HepG2 (cell line): ENCODE measurements at regions not wholly inside any gene's neighbourhood (a gene's known extent, or its start where the extent isn't known, plus 50 kb on each side); places are given as distances from the start of the nearest gene placed in this dataset.
A peak's percentile ranks its signal among the peaks of the same experiment; 100 is the strongest.

ENCODE experiments used
- ATAC-seq: fragments of 200-7000 bp; cut with Tn5 transposase; 3 replicates; pipeline ENCODE4 v1.9.1; 2020; ENCODE audit warnings: mild to moderate bottlenecking, moderate library complexity
- BruUV-seq: library from RNA; stranded (reverse); fragments of 400-500 nt; replicated peaks from 2 replicates; lab custom pipeline; 2021; lab: Mats Ljungman, UMichigan
- CTCF ChIA-PET: fragments of 300-600 bp; formaldehyde crosslinking; extraction: SDS; loops from one replicate; lab custom pipeline; 2021; ENCODE audit warnings: low total read pairs, inconsistent platforms, low intra/inter-chr PET ratio; lab: Yijun Ruan, JAX
- POLR2A ChIA-PET: fragments of 350-600 bp; sonication (Branson Sonifier 250); formaldehyde crosslinking; loops from one replicate; lab custom pipeline; 2020; ENCODE audit warnings: antibody characterized with exemption, inconsistent platforms; lab: Yijun Ruan, JAX
- DNase-seq: peaks from one replicate; pipeline ENCODE4 v3.0.0-alpha.2; 2015; ENCODE audit warnings: low spot score
- FAIRE-seq: peaks from 3 replicates; lab custom pipeline; 2011; peaks lifted over from hg19 to GRCh38; lab: Jason Lieb, UNC
- H2AFZ ChIP-seq: one replicate; pipeline ENCODE4 v1.6.1; 2011; ENCODE audit warnings: low read length, inconsistent platforms
- H3K27ac ChIP-seq: fragments of 300-600 bp; 3 replicates; pipeline ENCODE4 v1.8.0; 2011; ENCODE audit warnings: mixed run types, mild to moderate bottlenecking, mixed read lengths, low read length, inconsistent platforms; ENCODE audit not compliant: insufficient read depth; ENCODE audit errors: extremely low read length
- H3K27me3 ChIP-seq, 2 experiments: fragments of 200-600 bp in 1 of 2; 2 replicates in 1 of 2; 3 replicates in 1 of 2; pipeline versions ENCODE4 v1.6.0 to v1.8.0; 2011; ENCODE audit warnings: low read length in 2 of 2, mild to moderate bottlenecking in 2 of 2, moderate library complexity in 2 of 2, inconsistent platforms in 1 of 2; ENCODE audit not compliant: insufficient read depth in 2 of 2, control insufficient read depth in 1 of 2
- H3K36me3 ChIP-seq, 2 experiments: fragments of 200-600 bp in 1 of 2; replicated peaks in 1 of 2; 2 replicates in 1 of 2; 3 replicates in 1 of 2; pipeline versions ENCODE4 v1.5.1 to v1.8.0; 2011; ENCODE audit warnings: low read length in 2 of 2, inconsistent platforms in 1 of 2; ENCODE audit not compliant: insufficient read depth in 2 of 2, control insufficient read depth in 1 of 2
- H3K4me1 ChIP-seq: 2 replicates; pipeline ENCODE4 v1.5.1; 2012; ENCODE audit warnings: low read length, inconsistent platforms; ENCODE audit not compliant: insufficient read depth
- H3K4me2 ChIP-seq: 2 replicates; pipeline ENCODE4 v1.6.0; 2011; ENCODE audit warnings: low read depth, low read length, inconsistent platforms
- H3K4me3 ChIP-seq, 3 experiments: fragments of 200-600 bp in 1 of 3; sonication (generic), shearing (Covaris generic) in 1 of 3; replicated peaks in 1 of 3; 2 replicates each; pipeline ENCODE4 v1.5.1; 2011 to 2016; ENCODE audit warnings: low read length in 3 of 3, inconsistent platforms in 2 of 3, low read depth in 2 of 3, mild to moderate bottlenecking in 2 of 3, control low read depth in 1 of 3, mixed read lengths in 1 of 3; ENCODE audit not compliant: insufficient read depth in 1 of 3
- H3K79me2 ChIP-seq: one replicate; pipeline ENCODE4 v1.6.1; 2011; ENCODE audit warnings: low read length, inconsistent platforms; ENCODE audit not compliant: insufficient read depth
- H3K9ac ChIP-seq: 2 replicates; pipeline ENCODE4 v1.6.0; 2011; ENCODE audit warnings: mild to moderate bottlenecking, low read depth, low read length, inconsistent platforms; ENCODE audit not compliant: insufficient read depth
- H3K9me3 ChIP-seq: 2 replicates; pipeline ENCODE4 v1.5.1; 2012; ENCODE audit warnings: mild to moderate bottlenecking, low read length
- H4K20me1 ChIP-seq: 2 replicates; pipeline ENCODE4 v1.6.0; 2011; ENCODE audit warnings: inconsistent platforms, mild to moderate bottlenecking, low read length, moderate library complexity; ENCODE audit not compliant: insufficient read depth
- ATAD3A ChIP-seq: sonication (generic); formaldehyde crosslinking; IDR thresholded peaks from 2 replicates; pipeline ENCODE4 v1.4.0; 2020; ENCODE audit warnings: missing genetic modification reagents
- FOSL2 ChIP-seq: sonication (generic); formaldehyde crosslinking; IDR thresholded peaks from 2 replicates; pipeline ENCODE4 v1.4.0; 2020; ENCODE audit warnings: missing genetic modification reagents
- MBD4 ChIP-seq: IDR thresholded peaks from 2 replicates; pipeline ENCODE4 v1.6.1; 2012; ENCODE audit warnings: low read length, inconsistent platforms, borderline replicate concordance
- MED1 ChIP-seq: sonication (generic); formaldehyde crosslinking; IDR thresholded peaks from 2 replicates; pipeline ENCODE4 v1.4.0; 2020; ENCODE audit warnings: missing genetic modification reagents
- RAD51 ChIP-seq: fragments of 450-650 bp; IDR thresholded peaks from 2 replicates; pipeline ENCODE4 v1.6.1; 2016; ENCODE audit warnings: borderline replicate concordance
- RXRA ChIP-seq: sonication (generic); formaldehyde crosslinking; IDR thresholded peaks from 2 replicates; pipeline ENCODE4 v1.5.1; 2020; ENCODE audit warnings: missing genetic modification reagents
- TBX3 ChIP-seq: fragments of 450-650 bp; IDR thresholded peaks from 2 replicates; pipeline ENCODE4 v1.6.1; 2017; ENCODE audit warnings: antibody characterized with exemption, mild to moderate bottlenecking, inconsistent platforms, borderline replicate concordance
- ZNF235 ChIP-seq: sonication (generic); formaldehyde crosslinking; IDR thresholded peaks from 2 replicates; pipeline ENCODE4 v1.8.1; 2023; ENCODE audit warnings: mild to moderate bottlenecking, missing genetic modification reagents, borderline replicate concordance
- ZNF446 ChIP-seq: sonication (generic); formaldehyde crosslinking; IDR thresholded peaks from 2 replicates; pipeline ENCODE4 v1.5.0; 2020; ENCODE audit warnings: mild to moderate bottlenecking, missing genetic modification reagents
- WGBS: methylation state at CpG from one replicate; pipeline ENCODE4 v1.1.6; 2017; ENCODE audit warnings: low lambda C conversion rate; 5-methylcytosine and 5-hydroxymethylcytosine counted together
- in situ Hi-C: cut with HindIII; loops from 2 replicates; pipeline ENCODE4 v1.10.0; 2017; ENCODE audit warnings: low pct_unique_long_range_greater_than_20kb; ENCODE audit not compliant: extremely low pct_ligation_motif_present
- intact Hi-C: fragments of 100-400 bp; cut with micrococcal nuclease; formaldehyde crosslinking; loops from one replicate; pipeline ENCODE4 v1.10.0; 2022; ENCODE audit not compliant: unreplicated experiment
- TF ChIP-seq, protein P1 (sequence below): sonication (generic); formaldehyde crosslinking; IDR thresholded peaks from 2 replicates; pipeline ENCODE4 v1.8.1; 2023; ENCODE audit warnings: mild to moderate bottlenecking, missing genetic modification reagents
- TF ChIP-seq, protein P2 (sequence below): sonication (generic); formaldehyde crosslinking; IDR thresholded peaks from 2 replicates; pipeline ENCODE4 v1.4.0; 2020; ENCODE audit warnings: mild to moderate bottlenecking, missing genetic modification reagents
- TF ChIP-seq, protein P3 (sequence below): sonication (generic); formaldehyde crosslinking; IDR thresholded peaks from 2 replicates; pipeline ENCODE4 v1.9.0; 2022; ENCODE audit warnings: missing genetic modification reagents, mild to moderate bottlenecking, borderline replicate concordance

- ATAC-seq: no peak
- CTCF ChIA-PET: no interaction called here
- no TSS peak for BruUV-seq
- POLR2A ChIA-PET: no interaction called here
- no peak for FAIRE-seq
- in situ Hi-C loops (no loop called here), intact Hi-C loops (no loop called here)
- no peak for DNase-seq
- TF ChIP-seq MED1 (CRISPR knock-in tag) (no peak), RAD51 (peak; percentile 29; the same call in 1 of the 2 replicates)
- no peaks in the 10 kb centered on the region for H3K27me3 ChIP-seq
- H3K4me3 ChIP-seq: no peak overlapping the region
- H3K9me3 ChIP-seq: no peaks in the 10 kb centered on the region
- H2AFZ ChIP-seq: no peak overlapping the region
- H3K4me2 ChIP-seq: no peak overlapping the region
- 0% methylated on average over 6 of the region's 6 CpGs for WGBS
- no peaks in the 10 kb centered on the region for H3K79me2 ChIP-seq
- no peak overlapping the region for H3K9ac ChIP-seq
- H4K20me1 ChIP-seq: no peaks in the 10 kb centered on the region
- no peak overlapping the region for H3K27ac ChIP-seq
- H3K4me1 ChIP-seq: no peaks in the 10 kb centered on the region
- no peaks in the 10 kb centered on the region for H3K36me3 ChIP-seq
Observed at GRCh38 chr13:107252021-107252420, 684.1 kb upstream of the ARGLU1 start.

- POLR2A ChIA-PET: no interaction called here
- Histone ChIP-seq H3K27me3 (no peaks in the 10 kb centered on the region), H2AFZ (no peak overlapping the region), H3K4me3 (no peak overlapping the region), H3K4me1 (no peaks in the 10 kb centered on the region), H3K27ac (no peak overlapping the region), H3K36me3 (no peaks in the 10 kb centered on the region), H3K79me2 (no peaks in the 10 kb centered on the region)
- in situ Hi-C loops: no loop called here
- ATAC-seq: no peak
- whole genome bisulfite sequencing: 1% methylated on average over 4 of the region's 4 CpGs
- no peak for TF ChIP-seq FOSL2 (CRISPR knock-in tag)
- TF ChIP-seq, protein P1, sequence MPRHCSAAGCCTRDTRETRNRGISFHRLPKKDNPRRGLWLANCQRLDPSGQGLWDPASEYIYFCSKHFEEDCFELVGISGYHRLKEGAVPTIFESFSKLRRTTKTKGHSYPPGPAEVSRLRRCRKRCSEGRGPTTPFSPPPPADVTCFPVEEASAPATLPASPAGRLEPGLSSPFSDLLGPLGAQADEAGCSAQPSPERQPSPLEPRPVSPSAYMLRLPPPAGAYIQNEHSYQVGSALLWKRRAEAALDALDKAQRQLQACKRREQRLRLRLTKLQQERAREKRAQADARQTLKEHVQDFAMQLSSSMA: no peak
- TF ChIP-seq, protein P2, sequence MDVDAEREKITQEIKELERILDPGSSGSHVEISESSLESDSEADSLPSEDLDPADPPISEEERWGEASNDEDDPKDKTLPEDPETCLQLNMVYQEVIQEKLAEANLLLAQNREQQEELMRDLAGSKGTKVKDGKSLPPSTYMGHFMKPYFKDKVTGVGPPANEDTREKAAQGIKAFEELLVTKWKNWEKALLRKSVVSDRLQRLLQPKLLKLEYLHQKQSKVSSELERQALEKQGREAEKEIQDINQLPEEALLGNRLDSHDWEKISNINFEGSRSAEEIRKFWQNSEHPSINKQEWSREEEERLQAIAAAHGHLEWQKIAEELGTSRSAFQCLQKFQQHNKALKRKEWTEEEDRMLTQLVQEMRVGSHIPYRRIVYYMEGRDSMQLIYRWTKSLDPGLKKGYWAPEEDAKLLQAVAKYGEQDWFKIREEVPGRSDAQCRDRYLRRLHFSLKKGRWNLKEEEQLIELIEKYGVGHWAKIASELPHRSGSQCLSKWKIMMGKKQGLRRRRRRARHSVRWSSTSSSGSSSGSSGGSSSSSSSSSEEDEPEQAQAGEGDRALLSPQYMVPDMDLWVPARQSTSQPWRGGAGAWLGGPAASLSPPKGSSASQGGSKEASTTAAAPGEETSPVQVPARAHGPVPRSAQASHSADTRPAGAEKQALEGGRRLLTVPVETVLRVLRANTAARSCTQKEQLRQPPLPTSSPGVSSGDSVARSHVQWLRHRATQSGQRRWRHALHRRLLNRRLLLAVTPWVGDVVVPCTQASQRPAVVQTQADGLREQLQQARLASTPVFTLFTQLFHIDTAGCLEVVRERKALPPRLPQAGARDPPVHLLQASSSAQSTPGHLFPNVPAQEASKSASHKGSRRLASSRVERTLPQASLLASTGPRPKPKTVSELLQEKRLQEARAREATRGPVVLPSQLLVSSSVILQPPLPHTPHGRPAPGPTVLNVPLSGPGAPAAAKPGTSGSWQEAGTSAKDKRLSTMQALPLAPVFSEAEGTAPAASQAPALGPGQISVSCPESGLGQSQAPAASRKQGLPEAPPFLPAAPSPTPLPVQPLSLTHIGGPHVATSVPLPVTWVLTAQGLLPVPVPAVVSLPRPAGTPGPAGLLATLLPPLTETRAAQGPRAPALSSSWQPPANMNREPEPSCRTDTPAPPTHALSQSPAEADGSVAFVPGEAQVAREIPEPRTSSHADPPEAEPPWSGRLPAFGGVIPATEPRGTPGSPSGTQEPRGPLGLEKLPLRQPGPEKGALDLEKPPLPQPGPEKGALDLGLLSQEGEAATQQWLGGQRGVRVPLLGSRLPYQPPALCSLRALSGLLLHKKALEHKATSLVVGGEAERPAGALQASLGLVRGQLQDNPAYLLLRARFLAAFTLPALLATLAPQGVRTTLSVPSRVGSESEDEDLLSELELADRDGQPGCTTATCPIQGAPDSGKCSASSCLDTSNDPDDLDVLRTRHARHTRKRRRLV: no peak
- no peak for TF ChIP-seq ZNF235
- no peak for TF ChIP-seq MBD4
- TF ChIP-seq ZNF446 (CRISPR knock-in tag): no peak
- no peak for TF ChIP-seq RXRA
- no peak for TF ChIP-seq TBX3
- TF ChIP-seq, protein P3, sequence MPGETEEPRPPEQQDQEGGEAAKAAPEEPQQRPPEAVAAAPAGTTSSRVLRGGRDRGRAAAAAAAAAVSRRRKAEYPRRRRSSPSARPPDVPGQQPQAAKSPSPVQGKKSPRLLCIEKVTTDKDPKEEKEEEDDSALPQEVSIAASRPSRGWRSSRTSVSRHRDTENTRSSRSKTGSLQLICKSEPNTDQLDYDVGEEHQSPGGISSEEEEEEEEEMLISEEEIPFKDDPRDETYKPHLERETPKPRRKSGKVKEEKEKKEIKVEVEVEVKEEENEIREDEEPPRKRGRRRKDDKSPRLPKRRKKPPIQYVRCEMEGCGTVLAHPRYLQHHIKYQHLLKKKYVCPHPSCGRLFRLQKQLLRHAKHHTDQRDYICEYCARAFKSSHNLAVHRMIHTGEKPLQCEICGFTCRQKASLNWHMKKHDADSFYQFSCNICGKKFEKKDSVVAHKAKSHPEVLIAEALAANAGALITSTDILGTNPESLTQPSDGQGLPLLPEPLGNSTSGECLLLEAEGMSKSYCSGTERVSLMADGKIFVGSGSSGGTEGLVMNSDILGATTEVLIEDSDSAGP: no peak
- no peak for TF ChIP-seq ATAD3A (CRISPR knock-in tag)
- TF ChIP-seq, all 625 proteins: peak for 0
- Histone ChIP-seq H3K9me3 (no peaks in the 10 kb centered on the region), H3K4me2 (no peak overlapping the region), H3K9ac (no peak overlapping the region), H4K20me1 (no peaks in the 10 kb centered on the region)
- intact Hi-C loops: no loop called here
- CTCF ChIA-PET: no interaction called here
- DNase-seq (no peak), FAIRE-seq (no peak)
- no TSS peak for BruUV-seq
Observed at GRCh38 chr13:107251341-107251740, 683.4 kb upstream of the ARGLU1 start.
